ENCODE measurements at regions not wholly inside any gene's neighbourhood (a gene's known extent, or its start where the extent isn't known, plus 50 kb on each side); places are given as distances from the start of the nearest gene placed in this dataset.

- Histone ChIP-seq H4K20me1 (ENCODE audit: insufficient read depth) (no peaks in the 10 kb centered on the region), H3K9ac (no peak overlapping the region), H3K4me1 (ENCODE audit: low read depth, poor library complexity, severe bottlenecking) (no peaks in the 10 kb centered on the region), H3K79me2 (ENCODE audit: insufficient read depth, low read depth) (no peaks in the 10 kb centered on the region), H3K36me3 (ENCODE audit: insufficient read depth) (no peaks in the 10 kb centered on the region), H3K4me3 (IDR thresholded peaks at IDR 0.05; ENCODE audit: insufficient read depth, low read depth, low read length) (no peak overlapping the region), H3K27me3 (ENCODE audit: insufficient read depth, low read depth) (no peaks in the 10 kb centered on the region), H2AFZ (ENCODE audit: low read depth) (no peak overlapping the region), H3K27ac (no peak overlapping the region), H3K4me2 (no peak overlapping the region)
- TF ChIP-seq, protein P1, sequence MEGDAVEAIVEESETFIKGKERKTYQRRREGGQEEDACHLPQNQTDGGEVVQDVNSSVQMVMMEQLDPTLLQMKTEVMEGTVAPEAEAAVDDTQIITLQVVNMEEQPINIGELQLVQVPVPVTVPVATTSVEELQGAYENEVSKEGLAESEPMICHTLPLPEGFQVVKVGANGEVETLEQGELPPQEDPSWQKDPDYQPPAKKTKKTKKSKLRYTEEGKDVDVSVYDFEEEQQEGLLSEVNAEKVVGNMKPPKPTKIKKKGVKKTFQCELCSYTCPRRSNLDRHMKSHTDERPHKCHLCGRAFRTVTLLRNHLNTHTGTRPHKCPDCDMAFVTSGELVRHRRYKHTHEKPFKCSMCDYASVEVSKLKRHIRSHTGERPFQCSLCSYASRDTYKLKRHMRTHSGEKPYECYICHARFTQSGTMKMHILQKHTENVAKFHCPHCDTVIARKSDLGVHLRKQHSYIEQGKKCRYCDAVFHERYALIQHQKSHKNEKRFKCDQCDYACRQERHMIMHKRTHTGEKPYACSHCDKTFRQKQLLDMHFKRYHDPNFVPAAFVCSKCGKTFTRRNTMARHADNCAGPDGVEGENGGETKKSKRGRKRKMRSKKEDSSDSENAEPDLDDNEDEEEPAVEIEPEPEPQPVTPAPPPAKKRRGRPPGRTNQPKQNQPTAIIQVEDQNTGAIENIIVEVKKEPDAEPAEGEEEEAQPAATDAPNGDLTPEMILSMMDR (conservative IDR thresholded peaks at IDR 0.05; ENCODE audit: low read depth, low read length), result no peak
Observed at GRCh38 chr7:93819699-93820098, 70.9 kb downstream of the TFPI2 start.

GRCh38 chr7:93817526-93817925 lies 73.0 kb downstream of the TFPI2 start:
- H3K27ac ChIP-seq, result no peak overlapping the region
- H3K4me3 ChIP-seq (IDR thresholded peaks at IDR 0.05; ENCODE audit: insufficient read depth, low read depth, low read length), result no peak overlapping the region
- H2AFZ ChIP-seq (ENCODE audit: low read depth), result no peak overlapping the region
- H3K4me1 ChIP-seq (ENCODE audit: low read depth, poor library complexity, severe bottlenecking), result no peaks in the 10 kb centered on the region
- no peak overlapping the region for H3K4me2 ChIP-seq
- no peaks in the 10 kb centered on the region for H3K36me3 ChIP-seq (ENCODE audit: insufficient read depth)
- TF ChIP-seq, protein P1 (conservative IDR thresholded peaks at IDR 0.05; ENCODE audit: low read depth, low read length), result no peak
- no peak overlapping the region for H3K9ac ChIP-seq
- no peaks in the 10 kb centered on the region for H4K20me1 ChIP-seq (ENCODE audit: insufficient read depth)
- H3K79me2 ChIP-seq (ENCODE audit: insufficient read depth, low read depth), result no peaks in the 10 kb centered on the region
- no peaks in the 10 kb centered on the region for H3K27me3 ChIP-seq (ENCODE audit: insufficient read depth, low read depth)

GRCh38 chr7:93817004-93817403 lies 73.5 kb downstream of the TFPI2 start:
- Histone ChIP-seq H3K4me2 (no peak overlapping the region), H3K27ac (no peak overlapping the region), H3K4me3 (IDR thresholded peaks at IDR 0.05; ENCODE audit: insufficient read depth, low read depth, low read length) (no peak overlapping the region), H3K9ac (no peak overlapping the region), H3K27me3 (ENCODE audit: insufficient read depth, low read depth) (no peaks in the 10 kb centered on the region), H3K79me2 (ENCODE audit: insufficient read depth, low read depth) (no peaks in the 10 kb centered on the region), H4K20me1 (ENCODE audit: insufficient read depth) (no peaks in the 10 kb centered on the region), H3K4me1 (ENCODE audit: low read depth, poor library complexity, severe bottlenecking) (no peaks in the 10 kb centered on the region), H3K36me3 (ENCODE audit: insufficient read depth) (no peaks in the 10 kb centered on the region), H2AFZ (ENCODE audit: low read depth) (no peak overlapping the region)
- TF ChIP-seq, protein P1 (conservative IDR thresholded peaks at IDR 0.05; ENCODE audit: low read depth, low read length), result no peak

DNA sequence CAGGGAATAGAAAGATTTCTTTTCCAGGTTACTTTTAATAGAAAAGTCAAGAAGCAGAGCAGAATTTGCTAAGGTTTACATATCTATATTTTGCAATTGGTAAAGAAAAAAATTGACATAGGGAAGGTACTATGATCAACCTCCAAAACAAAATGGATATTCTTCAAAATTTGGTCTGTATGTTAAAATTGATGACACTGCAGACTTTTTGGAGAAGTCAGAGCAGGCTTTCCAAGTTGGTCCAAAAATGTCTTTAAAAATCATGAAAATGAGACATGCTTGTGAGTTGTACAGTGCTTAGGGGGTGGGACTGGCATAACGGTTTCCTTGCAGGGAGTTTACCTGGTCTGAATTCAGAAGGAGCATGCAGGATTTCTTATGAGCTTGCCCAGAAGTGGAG lies 77.0 kb downstream of the TFPI2 start:
- H3K9ac ChIP-seq, result no peak overlapping the region
- TF ChIP-seq, protein P1 (conservative IDR thresholded peaks at IDR 0.05; ENCODE audit: low read depth, low read length), result no peak

More for the DNA sequence above, 77.0 kb downstream of the TFPI2 start:
- Histone ChIP-seq H3K79me2 (ENCODE audit: insufficient read depth, low read depth) (no peaks in the 10 kb centered on the region), H3K4me2 (no peak overlapping the region), H3K4me3 (IDR thresholded peaks at IDR 0.05; ENCODE audit: insufficient read depth, low read depth, low read length) (no peak overlapping the region), H2AFZ (ENCODE audit: low read depth) (no peak overlapping the region), H4K20me1 (ENCODE audit: insufficient read depth) (no peaks in the 10 kb centered on the region), H3K36me3 (ENCODE audit: insufficient read depth) (no peaks in the 10 kb centered on the region), H3K27me3 (ENCODE audit: insufficient read depth, low read depth) (no peaks in the 10 kb centered on the region), H3K4me1 (ENCODE audit: low read depth, poor library complexity, severe bottlenecking) (no peaks in the 10 kb centered on the region), H3K27ac (no peak overlapping the region)
